ENCODE measurements at regions not wholly inside any gene's neighbourhood (a gene's known extent, or its start where the extent isn't known, plus 50 kb on each side); places are given as distances from the start of the nearest gene placed in this dataset.

DNA sequence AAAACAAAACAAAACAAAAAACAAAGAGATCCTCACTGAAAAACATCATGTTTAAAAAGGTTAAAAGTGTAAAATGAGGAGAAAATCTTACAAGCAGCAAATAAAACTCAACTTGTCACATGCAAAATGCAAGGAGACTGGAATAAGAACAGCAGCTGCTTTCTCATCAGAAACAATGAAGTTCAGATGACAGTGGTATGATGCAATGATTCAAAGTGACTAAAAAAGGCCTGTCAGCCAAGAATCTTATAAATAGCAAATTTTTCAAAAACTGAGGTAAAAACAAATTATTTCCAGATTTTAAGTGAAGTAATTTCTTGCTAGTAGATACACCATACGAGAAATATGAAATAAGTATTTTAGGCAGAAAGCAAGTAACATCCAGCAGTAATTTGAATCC, 68.6 kb upstream of the EPHA3 start:
- TF ChIP-seq POLR2A (IDR thresholded peaks at IDR 0.05; ENCODE audit: low read depth, low read length) (no peak), CHD1 (IDR thresholded peaks at IDR 0.05; ENCODE audit: low read depth, low read length) (no peak), CEBPB (IDR thresholded peaks at IDR 0.05; ENCODE audit: low read depth, low read length) (peak; percentile 52; the same call in 1 of the 2 replicates), MAZ (IDR thresholded peaks at IDR 0.05; ENCODE audit: borderline replicate concordance, low read depth, low read length) (no peak), NFE2L2 (IDR thresholded peaks at IDR 0.05; ENCODE audit: low read depth, low read length) (no peak), MXI1 (IDR thresholded peaks at IDR 0.05; ENCODE audit: borderline replicate concordance, low read depth, low read length) (no peak)
- TF ChIP-seq, protein P1, sequence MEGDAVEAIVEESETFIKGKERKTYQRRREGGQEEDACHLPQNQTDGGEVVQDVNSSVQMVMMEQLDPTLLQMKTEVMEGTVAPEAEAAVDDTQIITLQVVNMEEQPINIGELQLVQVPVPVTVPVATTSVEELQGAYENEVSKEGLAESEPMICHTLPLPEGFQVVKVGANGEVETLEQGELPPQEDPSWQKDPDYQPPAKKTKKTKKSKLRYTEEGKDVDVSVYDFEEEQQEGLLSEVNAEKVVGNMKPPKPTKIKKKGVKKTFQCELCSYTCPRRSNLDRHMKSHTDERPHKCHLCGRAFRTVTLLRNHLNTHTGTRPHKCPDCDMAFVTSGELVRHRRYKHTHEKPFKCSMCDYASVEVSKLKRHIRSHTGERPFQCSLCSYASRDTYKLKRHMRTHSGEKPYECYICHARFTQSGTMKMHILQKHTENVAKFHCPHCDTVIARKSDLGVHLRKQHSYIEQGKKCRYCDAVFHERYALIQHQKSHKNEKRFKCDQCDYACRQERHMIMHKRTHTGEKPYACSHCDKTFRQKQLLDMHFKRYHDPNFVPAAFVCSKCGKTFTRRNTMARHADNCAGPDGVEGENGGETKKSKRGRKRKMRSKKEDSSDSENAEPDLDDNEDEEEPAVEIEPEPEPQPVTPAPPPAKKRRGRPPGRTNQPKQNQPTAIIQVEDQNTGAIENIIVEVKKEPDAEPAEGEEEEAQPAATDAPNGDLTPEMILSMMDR (conservative IDR thresholded peaks at IDR 0.05; ENCODE audit: low read depth, low read length) = no peak
- TF ChIP-seq, protein P2, sequence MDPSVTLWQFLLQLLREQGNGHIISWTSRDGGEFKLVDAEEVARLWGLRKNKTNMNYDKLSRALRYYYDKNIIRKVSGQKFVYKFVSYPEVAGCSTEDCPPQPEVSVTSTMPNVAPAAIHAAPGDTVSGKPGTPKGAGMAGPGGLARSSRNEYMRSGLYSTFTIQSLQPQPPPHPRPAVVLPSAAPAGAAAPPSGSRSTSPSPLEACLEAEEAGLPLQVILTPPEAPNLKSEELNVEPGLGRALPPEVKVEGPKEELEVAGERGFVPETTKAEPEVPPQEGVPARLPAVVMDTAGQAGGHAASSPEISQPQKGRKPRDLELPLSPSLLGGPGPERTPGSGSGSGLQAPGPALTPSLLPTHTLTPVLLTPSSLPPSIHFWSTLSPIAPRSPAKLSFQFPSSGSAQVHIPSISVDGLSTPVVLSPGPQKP (IDR thresholded peaks at IDR 0.05; ENCODE audit: borderline replicate concordance, low read depth, low read length) = no peak

Measured in IMR-90 (cell line).